Mesenchymal stem cell (in vitro differentiated cells and primary cell): ENCODE measurements at regions not wholly inside any gene's neighbourhood (a gene's known extent, or its start where the extent isn't known, plus 50 kb on each side); places are given as distances from the start of the nearest gene placed in this dataset.

Source experiments
- DNase-seq: peaks from one replicate; pipeline ENCODE4 v3.0.0-alpha.2; 2013
- H2AFZ ChIP-seq: one replicate; pipeline ENCODE4 v1.6.1; 2013; ENCODE audit warnings: low read depth, mild to moderate bottlenecking, control low read depth, inconsistent platforms, low read length, moderate library complexity
- H2AK5ac ChIP-seq: 2 replicates; pipeline ENCODE4 v1.6.1; 2013; ENCODE audit warnings: low read length, moderate library complexity, mild to moderate bottlenecking, inconsistent platforms; ENCODE audit not compliant: severe bottlenecking
- H2BK120ac ChIP-seq: one replicate; pipeline ENCODE4 v1.6.1; 2013; ENCODE audit warnings: low read depth, mild to moderate bottlenecking, inconsistent platforms, low read length, moderate library complexity
- H2BK12ac ChIP-seq, 2 experiments: one replicate each; pipeline ENCODE4 v1.6.1; 2013; ENCODE audit warnings: inconsistent platforms in 2 of 2, low read length in 2 of 2, mild to moderate bottlenecking in 2 of 2, moderate library complexity in 2 of 2, control low read depth in 1 of 2
- H2BK15ac ChIP-seq: one replicate; pipeline ENCODE4 v1.6.1; 2013; ENCODE audit warnings: mild to moderate bottlenecking, low read depth, inconsistent platforms; ENCODE audit not compliant: poor library complexity, severe bottlenecking
- H2BK5ac ChIP-seq: 2 replicates; pipeline ENCODE4 v1.6.1; 2013; ENCODE audit warnings: low read depth, mild to moderate bottlenecking, low read length, control low read depth, inconsistent platforms; ENCODE audit not compliant: poor library complexity, severe bottlenecking
- H3K14ac ChIP-seq, 2 experiments: one replicate each; pipeline ENCODE4 v1.6.1; 2013; ENCODE audit warnings: inconsistent platforms in 2 of 2, low read length in 2 of 2, control low read depth in 1 of 2, mild to moderate bottlenecking in 1 of 2, moderate library complexity in 1 of 2
- H3K18ac ChIP-seq, 2 experiments: one replicate each; pipeline ENCODE4 v1.6.1; 2013; ENCODE audit warnings: inconsistent platforms in 2 of 2, low read length in 2 of 2, control low read depth in 1 of 2, low read depth in 1 of 2, mild to moderate bottlenecking in 1 of 2
- H3K23ac ChIP-seq, 2 experiments: one replicate each; pipeline ENCODE4 v1.6.1; 2013; ENCODE audit warnings: inconsistent platforms in 2 of 2, low read length in 2 of 2, mild to moderate bottlenecking in 2 of 2, moderate library complexity in 2 of 2, control low read depth in 1 of 2
- H3K27ac ChIP-seq: 2 replicates; pipeline ENCODE4 v1.5.1; 2013; ENCODE audit warnings: mild to moderate bottlenecking, moderate library complexity, low read length, control low read depth, inconsistent platforms; ENCODE audit not compliant: poor library complexity, severe bottlenecking
- H3K27me3 ChIP-seq, 2 experiments: 2 replicates each; pipeline versions ENCODE4 v1.6.1 to v1.7.0; 2013; ENCODE audit warnings: low read length in 2 of 2, mild to moderate bottlenecking in 2 of 2, moderate library complexity in 2 of 2, control low read depth in 1 of 2, inconsistent platforms in 1 of 2; ENCODE audit not compliant: control insufficient read depth in 1 of 2, insufficient read depth in 1 of 2
- H3K36me3 ChIP-seq, 2 experiments: 2 replicates each; pipeline versions ENCODE4 v1.6.1 to v1.7.0; 2013; ENCODE audit warnings: low read length in 2 of 2, control low read depth in 1 of 2, inconsistent platforms in 1 of 2, low read depth in 1 of 2, mild to moderate bottlenecking in 1 of 2; ENCODE audit not compliant: insufficient read depth in 2 of 2, control insufficient read depth in 1 of 2
- H3K4ac ChIP-seq, 2 experiments: one replicate each; pipeline ENCODE4 v1.6.1; 2013; ENCODE audit warnings: inconsistent platforms in 2 of 2, low read length in 2 of 2, mild to moderate bottlenecking in 2 of 2, moderate library complexity in 2 of 2, control low read depth in 1 of 2, low read depth in 1 of 2
- H3K4me1 ChIP-seq: 2 replicates; pipeline ENCODE4 v1.6.1; 2013; ENCODE audit warnings: low read depth, low read length, control low read depth; ENCODE audit not compliant: control insufficient read depth, insufficient read depth
- H3K4me2 ChIP-seq: 2 replicates; pipeline ENCODE4 v1.6.1; 2013; ENCODE audit warnings: low read length, mild to moderate bottlenecking, inconsistent platforms; ENCODE audit not compliant: poor library complexity, severe bottlenecking
- H3K4me3 ChIP-seq, 2 experiments: 2 replicates each; pipeline versions ENCODE4 v1.5.1 to v1.7.0; 2013; ENCODE audit warnings: low read length in 2 of 2, mild to moderate bottlenecking in 2 of 2, control low read depth in 1 of 2, low read depth in 1 of 2; ENCODE audit not compliant: insufficient read depth in 1 of 2
- H3K79me1 ChIP-seq: replicated peaks from 2 replicates; pipeline ENCODE4 v1.6.1; 2013; ENCODE audit warnings: mild to moderate bottlenecking, control low read depth, low read length, inconsistent platforms; ENCODE audit not compliant: poor library complexity, severe bottlenecking
- H3K9ac ChIP-seq: 2 replicates; pipeline ENCODE4 v1.7.0; 2013; ENCODE audit warnings: mild to moderate bottlenecking, low read length, moderate library complexity
- H3K9me3 ChIP-seq: 2 replicates; pipeline ENCODE4 v1.7.0; 2013; ENCODE audit warnings: mild to moderate bottlenecking, low read length; ENCODE audit not compliant: control insufficient read depth
- H4K8ac ChIP-seq: one replicate; pipeline ENCODE4 v1.6.1; 2013; ENCODE audit warnings: inconsistent platforms, mild to moderate bottlenecking, low read length, moderate library complexity
- H4K91ac ChIP-seq: one replicate; pipeline ENCODE4 v1.6.1; 2013; ENCODE audit warnings: mild to moderate bottlenecking, low read length, inconsistent platforms
- WGBS: methylation state at CpG from one replicate; pipeline ENCODE4 v1.1.7; 2013; ENCODE audit warnings: mixed read lengths; 5-methylcytosine and 5-hydroxymethylcytosine counted together

- H2BK120ac ChIP-seq, result no peak overlapping the region
- H3K79me1 ChIP-seq, result no peaks in the 10 kb centered on the region
- no peak overlapping the region for H2AFZ ChIP-seq
- WGBS, result 58% methylated on average over 2 of the region's 2 CpGs
- H2BK5ac ChIP-seq, result no peak overlapping the region
- H2BK15ac ChIP-seq, result no peak overlapping the region
- H3K36me3 ChIP-seq, result no peaks in the 10 kb centered on the region
- no peaks in the 10 kb centered on the region for H3K27me3 ChIP-seq
- no peak for DNase-seq
- no peak overlapping the region for H3K27ac ChIP-seq
- H2BK12ac ChIP-seq, result no peak overlapping the region
- no peak overlapping the region for H4K91ac ChIP-seq
- H3K4me1 ChIP-seq, result no peaks in the 10 kb centered on the region
- no peak overlapping the region for H3K4me3 ChIP-seq
- no peak overlapping the region for H3K4ac ChIP-seq
- H3K14ac ChIP-seq, result no peak overlapping the region
- no peaks in the 10 kb centered on the region for H3K9me3 ChIP-seq
- H3K18ac ChIP-seq, result no peak overlapping the region
- H3K9ac ChIP-seq, result no peak overlapping the region
- no peak overlapping the region for H3K4me2 ChIP-seq
- H4K8ac ChIP-seq, result no peak overlapping the region
- no peak overlapping the region for H2AK5ac ChIP-seq
- H3K23ac ChIP-seq, result no peak overlapping the region
Observed at GRCh38 chr2:175620106-175620505, 382.0 kb downstream of the LNPK start.

GRCh38 chr2:175619179-175620045 lies 382.7 kb downstream of the LNPK start:
- H3K9me3 ChIP-seq, result no peaks in the 10 kb centered on the region
- 73% methylated on average over 2 of the region's 2 CpGs for WGBS
- H3K4ac ChIP-seq, result no peak overlapping the region
- no peak overlapping the region for H4K8ac ChIP-seq
- H3K4me3 ChIP-seq, result no peak overlapping the region
- H2AFZ ChIP-seq, result no peak overlapping the region
- H3K14ac ChIP-seq, result no peak overlapping the region
- H3K36me3 ChIP-seq, result no peaks in the 10 kb centered on the region
- no peak overlapping the region for H2BK120ac ChIP-seq
- H3K27me3 ChIP-seq, result no peaks in the 10 kb centered on the region
- H3K18ac ChIP-seq, result no peak overlapping the region
- DNase-seq, result no peak
- no peak overlapping the region for H3K9ac ChIP-seq
- no peak overlapping the region for H2BK5ac ChIP-seq
- H2AK5ac ChIP-seq, result no peak overlapping the region
- H3K4me1 ChIP-seq, result no peaks in the 10 kb centered on the region
- no peak overlapping the region for H4K91ac ChIP-seq
- no peak overlapping the region for H2BK15ac ChIP-seq
- no peaks in the 10 kb centered on the region for H3K79me1 ChIP-seq
- no peak overlapping the region for H3K27ac ChIP-seq
- H2BK12ac ChIP-seq, result no peak overlapping the region
- H3K4me2 ChIP-seq, result no peak overlapping the region
- no peak overlapping the region for H3K23ac ChIP-seq

GRCh38 chr2:175612280-175612679 lies 389.8 kb downstream of the LNPK start:
- no peak overlapping the region for H4K8ac ChIP-seq
- H3K18ac ChIP-seq, result no peak overlapping the region
- H3K4ac ChIP-seq, result no peak overlapping the region
- no peak overlapping the region for H3K9ac ChIP-seq
- WGBS, result 70% methylated on average over 5 of the region's 6 CpGs
- no peak overlapping the region for H4K91ac ChIP-seq
- H3K9me3 ChIP-seq, result no peaks in the 10 kb centered on the region
- H3K4me1 ChIP-seq, result no peaks in the 10 kb centered on the region
- H3K79me1 ChIP-seq, result no peaks in the 10 kb centered on the region
- H3K23ac ChIP-seq, result no peak overlapping the region
- no peak overlapping the region for H3K27ac ChIP-seq
- no peak overlapping the region for H2AFZ ChIP-seq
- no peaks in the 10 kb centered on the region for H3K36me3 ChIP-seq
- no peak overlapping the region for H2BK5ac ChIP-seq
- no peak overlapping the region for H3K14ac ChIP-seq
- H2AK5ac ChIP-seq, result no peak overlapping the region
- no peak overlapping the region for H2BK12ac ChIP-seq
- DNase-seq, result no peak
- H3K4me3 ChIP-seq, result no peak overlapping the region
- no peaks in the 10 kb centered on the region for H3K27me3 ChIP-seq
- no peak overlapping the region for H2BK120ac ChIP-seq
- H3K4me2 ChIP-seq, result no peak overlapping the region
- no peak overlapping the region for H2BK15ac ChIP-seq

- no peak overlapping the region for H3K27ac ChIP-seq
- no peaks in the 10 kb centered on the region for H3K27me3 ChIP-seq
- H2BK5ac ChIP-seq, result no peak overlapping the region
- peak overlapping the region in 1 of 2 experiments; percentile 17 for H3K4me3 ChIP-seq
- H2BK120ac ChIP-seq, result no peak overlapping the region
- no peak overlapping the region for H4K8ac ChIP-seq
- H3K36me3 ChIP-seq, result no peaks in the 10 kb centered on the region
- H3K18ac ChIP-seq, result no peak overlapping the region
- no peak overlapping the region for H2BK12ac ChIP-seq
- DNase-seq, result no peak
- 75% methylated on average over 11 of the region's 12 CpGs for whole genome bisulfite sequencing
- H3K23ac ChIP-seq, result no peak overlapping the region
- H3K14ac ChIP-seq, result no peak overlapping the region
- H4K91ac ChIP-seq, result no peak overlapping the region
- no peak overlapping the region for H3K4me2 ChIP-seq
- no peaks in the 10 kb centered on the region for H3K9me3 ChIP-seq
- H2BK15ac ChIP-seq, result no peak overlapping the region
- peak overlapping the region; percentile 13 for H3K9ac ChIP-seq
- H3K79me1 ChIP-seq, result no peaks in the 10 kb centered on the region
- no peaks in the 10 kb centered on the region for H3K4me1 ChIP-seq
- no peak overlapping the region for H2AFZ ChIP-seq
- H3K4ac ChIP-seq, result no peak overlapping the region
- H2AK5ac ChIP-seq, result no peak overlapping the region
Observed at GRCh38 chr2:175606010-175606841, 395.8 kb downstream of the LNPK start.
